ENCODE measurements at regions not wholly inside any gene's neighbourhood (a gene's known extent, or its start where the extent isn't known, plus 50 kb on each side); places are given as distances from the start of the nearest gene placed in this dataset.

DNA sequence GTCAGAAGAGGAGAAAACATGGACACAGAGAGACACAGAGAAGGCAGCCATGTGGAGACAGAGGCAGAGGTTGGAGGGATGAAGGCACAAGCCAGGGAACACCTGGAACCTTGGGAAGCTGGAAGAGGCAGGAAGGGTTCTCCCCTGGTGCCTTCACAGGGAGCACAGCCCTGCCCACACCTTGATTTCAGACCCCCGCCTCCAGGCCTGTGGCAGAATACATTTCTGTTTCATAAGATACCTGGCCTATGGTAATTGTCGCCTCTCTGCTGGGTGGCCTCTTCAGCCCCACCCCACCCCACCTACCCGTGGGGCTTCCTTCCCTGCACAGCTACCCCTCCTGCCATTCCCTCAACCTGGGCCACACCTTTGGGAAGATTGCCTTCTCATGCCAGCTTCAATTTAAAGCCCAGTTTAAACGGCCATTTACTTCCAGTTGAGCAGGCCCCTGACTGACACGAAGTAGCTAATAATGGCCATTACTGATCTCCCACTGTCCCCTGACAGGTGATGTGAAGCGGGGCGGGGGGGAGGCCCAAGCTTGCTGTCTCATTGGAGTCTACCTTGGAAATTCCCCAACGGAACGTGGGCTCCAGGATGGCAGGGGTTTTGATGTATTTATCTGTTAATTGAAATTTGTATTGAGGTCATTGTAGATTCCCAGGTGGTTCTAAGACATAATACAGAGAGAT is 291.7 kb upstream of the FOXF1 start:
- Histone ChIP-seq H3K9ac (ENCODE audit: low read length) (no peak overlapping the region), H4K20me1 (ENCODE audit: insufficient read depth, low read length) (no peaks in the 10 kb centered on the region), H3K27ac (ENCODE audit: low read depth, low read length) (no peak overlapping the region), H3K79me2 (ENCODE audit: insufficient read depth, low read length) (no peaks in the 10 kb centered on the region), H3K9me3 (ENCODE audit: insufficient read depth, low read depth, low read length) (no peaks in the 10 kb centered on the region), H3K36me3 (ENCODE audit: insufficient read depth, low read length) (no peaks in the 10 kb centered on the region), H3K4me2 (ENCODE audit: low read length) (no peak overlapping the region), H2AFZ (ENCODE audit: low read depth, low read length) (no peak overlapping the region), H3K4me3 (ENCODE audit: insufficient read depth, low read depth, low read length) (no peak overlapping the region), H3K27me3 (ENCODE audit: insufficient read depth, low read length) (peaks cover 6% of the 10 kb centered on the region), H3K4me1 (ENCODE audit: insufficient read depth, low read length) (peaks cover 15% of the 10 kb centered on the region)
- H3K4me3 Mint-ChIP-seq (ENCODE audit: unreplicated experiment): no peak overlapping the region
- H3K36me3 Mint-ChIP-seq (ENCODE audit: low read depth, unreplicated experiment): no peaks in the 10 kb centered on the region
- DNase-seq (ENCODE audit: low read depth) (no peak), FAIRE-seq (no peak)
- H3K27me3 Mint-ChIP-seq (ENCODE audit: low read depth, unreplicated experiment): peaks cover 67% of the 10 kb centered on the region
- H3K27ac Mint-ChIP-seq (ENCODE audit: unreplicated experiment): no peak overlapping the region
- TF ChIP-seq, protein P1, sequence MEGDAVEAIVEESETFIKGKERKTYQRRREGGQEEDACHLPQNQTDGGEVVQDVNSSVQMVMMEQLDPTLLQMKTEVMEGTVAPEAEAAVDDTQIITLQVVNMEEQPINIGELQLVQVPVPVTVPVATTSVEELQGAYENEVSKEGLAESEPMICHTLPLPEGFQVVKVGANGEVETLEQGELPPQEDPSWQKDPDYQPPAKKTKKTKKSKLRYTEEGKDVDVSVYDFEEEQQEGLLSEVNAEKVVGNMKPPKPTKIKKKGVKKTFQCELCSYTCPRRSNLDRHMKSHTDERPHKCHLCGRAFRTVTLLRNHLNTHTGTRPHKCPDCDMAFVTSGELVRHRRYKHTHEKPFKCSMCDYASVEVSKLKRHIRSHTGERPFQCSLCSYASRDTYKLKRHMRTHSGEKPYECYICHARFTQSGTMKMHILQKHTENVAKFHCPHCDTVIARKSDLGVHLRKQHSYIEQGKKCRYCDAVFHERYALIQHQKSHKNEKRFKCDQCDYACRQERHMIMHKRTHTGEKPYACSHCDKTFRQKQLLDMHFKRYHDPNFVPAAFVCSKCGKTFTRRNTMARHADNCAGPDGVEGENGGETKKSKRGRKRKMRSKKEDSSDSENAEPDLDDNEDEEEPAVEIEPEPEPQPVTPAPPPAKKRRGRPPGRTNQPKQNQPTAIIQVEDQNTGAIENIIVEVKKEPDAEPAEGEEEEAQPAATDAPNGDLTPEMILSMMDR (IDR thresholded peaks at IDR 0.05; ENCODE audit: insufficient read depth, low read depth, low read length): no peak
- no peak for TF ChIP-seq EZH2 (IDR thresholded peaks at IDR 0.05; ENCODE audit: insufficient read depth, low read length)
- H3K9me3 Mint-ChIP-seq (ENCODE audit: unreplicated experiment): peaks cover 3% of the 10 kb centered on the region
- H3K4me1 Mint-ChIP-seq (ENCODE audit: low read depth, unreplicated experiment): peaks cover 5% of the 10 kb centered on the region

DNA sequence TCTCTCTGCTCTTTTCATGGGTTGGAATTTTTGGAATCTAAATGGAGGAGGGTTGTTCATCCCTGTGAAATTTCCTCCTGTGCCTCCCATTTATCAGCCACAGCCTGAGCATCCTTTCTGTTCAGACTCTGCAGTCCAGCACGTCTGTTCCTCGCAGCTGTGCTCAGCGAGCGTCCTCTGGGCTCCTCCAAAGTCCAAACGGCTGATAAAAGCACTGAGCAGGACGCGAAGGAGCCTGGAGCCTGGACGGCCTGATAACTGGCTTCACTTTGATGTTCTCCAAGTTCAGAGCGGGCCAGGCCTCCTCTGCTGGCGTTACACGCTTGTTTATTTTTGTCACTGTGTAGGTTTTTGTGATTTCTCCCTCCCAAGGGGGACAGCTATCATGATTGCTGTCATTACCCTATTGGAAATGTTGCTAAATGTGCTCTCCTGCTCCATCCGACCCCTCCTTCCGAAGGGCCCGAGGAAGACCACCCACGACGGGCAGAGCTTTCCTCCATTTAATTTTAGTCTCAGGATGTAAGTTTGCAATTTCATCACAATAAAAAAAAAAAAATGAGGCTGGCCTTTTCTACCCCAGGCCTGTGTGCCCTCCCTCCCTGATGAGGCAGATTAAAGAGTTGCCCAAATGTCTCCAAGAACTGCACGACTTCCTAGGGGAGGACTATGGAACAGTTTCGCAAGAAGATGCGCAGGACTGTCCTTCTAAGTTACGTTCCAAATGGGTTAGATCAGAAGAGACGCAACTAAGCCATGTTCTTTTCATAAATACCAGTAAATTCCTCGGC is 290.5 kb upstream of the FOXF1 start:
- Histone ChIP-seq H3K9me3 (ENCODE audit: insufficient read depth, low read depth, low read length) (no peaks in the 10 kb centered on the region), H3K27ac (ENCODE audit: low read depth, low read length) (no peak overlapping the region), H3K4me3 (ENCODE audit: insufficient read depth, low read depth, low read length) (no peak overlapping the region), H3K36me3 (ENCODE audit: insufficient read depth, low read length) (no peaks in the 10 kb centered on the region), H3K27me3 (ENCODE audit: insufficient read depth, low read length) (peaks cover 6% of the 10 kb centered on the region), H3K9ac (ENCODE audit: low read length) (no peak overlapping the region), H3K4me2 (ENCODE audit: low read length) (no peak overlapping the region), H4K20me1 (ENCODE audit: insufficient read depth, low read length) (no peaks in the 10 kb centered on the region), H2AFZ (ENCODE audit: low read depth, low read length) (no peak overlapping the region), H3K79me2 (ENCODE audit: insufficient read depth, low read length) (no peaks in the 10 kb centered on the region), H3K4me1 (ENCODE audit: insufficient read depth, low read length) (peaks cover 17% of the 10 kb centered on the region)
- DNase-seq (ENCODE audit: low read depth) (no peak), FAIRE-seq (no peak)
- Mint-ChIP-seq H3K4me1 (ENCODE audit: low read depth, unreplicated experiment) (peaks cover 5% of the 10 kb centered on the region), H3K9me3 (ENCODE audit: unreplicated experiment) (peaks cover 3% of the 10 kb centered on the region), H3K27me3 (ENCODE audit: low read depth, unreplicated experiment) (peaks cover 59% of the 10 kb centered on the region), H3K36me3 (ENCODE audit: low read depth, unreplicated experiment) (no peaks in the 10 kb centered on the region), H3K27ac (ENCODE audit: unreplicated experiment) (no peak overlapping the region), H3K4me3 (ENCODE audit: unreplicated experiment) (no peak overlapping the region)
- TF ChIP-seq, protein P1 (IDR thresholded peaks at IDR 0.05; ENCODE audit: insufficient read depth, low read depth, low read length): no peak
- no peak for TF ChIP-seq EZH2 (IDR thresholded peaks at IDR 0.05; ENCODE audit: insufficient read depth, low read length)

Data from astrocyte (in vitro differentiated cells and primary cell).